Stomach (tissue), 8 donors: ENCODE measurements at regions not wholly inside any gene's neighbourhood (a gene's known extent, or its start where the extent isn't known, plus 50 kb on each side); places are given as distances from the start of the nearest gene placed in this dataset.

Source experiments
- DNase-seq, 2 donors: peaks; one replicate each; pipeline versions ENCODE4 v3.0.0 to v3.0.0-alpha.2; 2013 to 2019
- H3K27ac ChIP-seq, 5 donors: fragments of 200-600 bp in 4 of 5; sonication (generic) in 4 of 5; one replicate each; pipeline ENCODE4 v1.5.1; 2013 to 2019; ENCODE audit warnings: mild to moderate bottlenecking in 1 of 5, moderate library complexity in 1 of 5
- H3K27me3 ChIP-seq, 3 donors: fragments of 200-600 bp; sonication (generic); one replicate each; pipeline ENCODE4 v1.5.1; 2017 to 2019; ENCODE audit warnings: mixed run types in 1 of 3
- H3K36me3 ChIP-seq, 4 donors: fragments of 200-600 bp; sonication (generic); 1 replicate in 3 of 4; 2 replicates in 1 of 4; pipeline ENCODE4 v1.5.1; 2016 to 2019
- H3K4me1 ChIP-seq, 4 donors: fragments of 200-600 bp; sonication (generic); one replicate each; pipeline ENCODE4 v1.5.1; 2016 to 2019
- H3K4me3 ChIP-seq, 4 donors: fragments of 200-600 bp; sonication (generic) in 3 of 4; one replicate each; pipeline ENCODE4 v1.5.1; 2016 to 2019; ENCODE audit warnings: mild to moderate bottlenecking in 1 of 4
- H3K9me3 ChIP-seq, 4 donors: fragments of 200-600 bp; sonication (generic); one replicate each; pipeline ENCODE4 v1.5.1; 2016 to 2019
- EP300 ChIP-seq: sonication (generic); formaldehyde crosslinking; IDR thresholded peaks from one replicate; pipeline ENCODE4 v1.6.1; 2017; ENCODE audit warnings: antibody characterized with exemption
- POLR2A ChIP-seq, 4 donors: fragments of 450-650 bp; IDR thresholded peaks; one replicate each; pipeline ENCODE4 v1.6.1; 2016; ENCODE audit warnings: antibody characterized with exemption in 4 of 4, control low read depth in 2 of 4, mild to moderate bottlenecking in 1 of 4, moderate library complexity in 1 of 4
- POLR2AphosphoS5 ChIP-seq, 3 donors: sonication (generic); formaldehyde crosslinking; IDR thresholded peaks; one replicate each; pipeline ENCODE4 v1.6.1; 2016; ENCODE audit warnings: antibody characterized with exemption in 3 of 3
- WGBS, 5 donors: extraction: QIAGEN DNeasy Blood & Tissue Kit in 3 of 5; methylation state at CpG; one replicate each; pipeline versions ENCODE4 v1.1.5 to v1.1.7; 2013 to 2018; 5-methylcytosine and 5-hydroxymethylcytosine counted together
- intact Hi-C: fragments of 100-400 bp; cut with DNase I; formaldehyde crosslinking; loops from one replicate; pipeline ENCODE4 v1.15.1; 2023; ENCODE audit warnings: low total_unique reads
- TF ChIP-seq, protein P1 (sequence below), 7 experiments: fragments of 450-650 bp in 4 of 7; fragments of 200-600 bp in 3 of 7; sonication (generic) in 3 of 7; IDR thresholded peaks; one replicate each; pipeline ENCODE4 v1.5.1; 2016 to 2019; ENCODE audit warnings: antibody characterized with exemption in 7 of 7, control low read depth in 2 of 7, mild to moderate bottlenecking in 1 of 7
- donor health status: healthy with polysubstance abuse.
- donor health status: Bipolar disorder and iron deficiency.
- donor health status: healthy.

DNA sequence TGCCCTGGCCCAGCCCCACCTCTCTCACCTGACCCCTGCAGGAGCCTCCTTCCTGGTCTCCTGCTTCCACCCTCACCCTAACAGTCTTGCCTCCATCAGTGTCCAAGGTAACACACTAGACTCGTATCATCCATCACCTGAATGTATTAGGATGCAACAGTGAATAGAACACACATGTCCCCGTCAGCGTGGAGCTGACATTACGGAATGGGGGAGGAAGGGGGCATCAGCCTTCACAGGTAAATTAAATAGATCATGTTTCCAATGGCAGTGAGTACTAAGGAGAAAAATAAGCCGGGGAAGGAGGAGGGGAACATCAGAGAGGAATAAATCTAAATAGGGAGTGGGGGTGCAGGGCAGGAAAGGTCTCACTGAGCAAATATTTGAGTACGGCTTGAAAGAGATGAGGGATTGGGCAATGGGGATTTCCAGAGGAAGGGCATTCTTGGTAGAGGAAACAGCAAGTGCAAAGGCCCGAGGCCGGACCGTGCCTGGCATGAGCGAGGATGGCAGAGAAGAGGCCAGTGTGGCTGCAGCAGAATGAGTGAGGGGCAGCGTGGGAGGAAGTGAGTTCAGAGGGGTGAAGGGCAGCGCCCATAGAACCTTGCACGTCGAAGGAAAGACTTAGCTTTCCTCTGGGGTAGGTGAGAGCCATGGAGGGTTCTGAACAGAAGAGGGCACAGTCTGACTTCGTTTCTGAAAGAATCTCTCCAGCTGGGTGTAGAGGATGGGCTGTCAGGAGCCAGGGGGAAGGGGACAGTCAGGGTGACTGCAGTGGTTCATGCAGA, 110.1 kb upstream of the PTPN1 start:
- DNase-seq, result peak in 1 of 2 donors; percentile 71
- Histone ChIP-seq H3K9me3 (no peaks in the 10 kb centered on the region), H3K36me3 (no peaks in the 10 kb centered on the region), H3K27me3 (no peaks in the 10 kb centered on the region), H3K27ac (peak overlapping the region; percentile 37 to 88 (median 80)), H3K4me3 (peak overlapping the region in 1 of 4 donors; percentile 2), H3K4me1 (peaks cover 39 to 78% (median 56%) of the 10 kb centered on the region in 4 donors)
- TF ChIP-seq, protein P1, sequence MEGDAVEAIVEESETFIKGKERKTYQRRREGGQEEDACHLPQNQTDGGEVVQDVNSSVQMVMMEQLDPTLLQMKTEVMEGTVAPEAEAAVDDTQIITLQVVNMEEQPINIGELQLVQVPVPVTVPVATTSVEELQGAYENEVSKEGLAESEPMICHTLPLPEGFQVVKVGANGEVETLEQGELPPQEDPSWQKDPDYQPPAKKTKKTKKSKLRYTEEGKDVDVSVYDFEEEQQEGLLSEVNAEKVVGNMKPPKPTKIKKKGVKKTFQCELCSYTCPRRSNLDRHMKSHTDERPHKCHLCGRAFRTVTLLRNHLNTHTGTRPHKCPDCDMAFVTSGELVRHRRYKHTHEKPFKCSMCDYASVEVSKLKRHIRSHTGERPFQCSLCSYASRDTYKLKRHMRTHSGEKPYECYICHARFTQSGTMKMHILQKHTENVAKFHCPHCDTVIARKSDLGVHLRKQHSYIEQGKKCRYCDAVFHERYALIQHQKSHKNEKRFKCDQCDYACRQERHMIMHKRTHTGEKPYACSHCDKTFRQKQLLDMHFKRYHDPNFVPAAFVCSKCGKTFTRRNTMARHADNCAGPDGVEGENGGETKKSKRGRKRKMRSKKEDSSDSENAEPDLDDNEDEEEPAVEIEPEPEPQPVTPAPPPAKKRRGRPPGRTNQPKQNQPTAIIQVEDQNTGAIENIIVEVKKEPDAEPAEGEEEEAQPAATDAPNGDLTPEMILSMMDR (IDR thresholded peaks at IDR 0.05), result no peak
- no peak for TF ChIP-seq EP300
- TF ChIP-seq POLR2A (IDR thresholded peaks at IDR 0.05), result no peak
- no peak for TF ChIP-seq POLR2AphosphoS5 (IDR thresholded peaks at IDR 0.05)
- intact Hi-C loops, result loop anchor here (10.0 kb wide), 1 partner anchor 55 kb away; no protein-coding TSS in a partner anchor
- 46 to 59% (median 53%) methylated on average over 15 of the region's 15 CpGs for WGBS, 5 donors

DNA sequence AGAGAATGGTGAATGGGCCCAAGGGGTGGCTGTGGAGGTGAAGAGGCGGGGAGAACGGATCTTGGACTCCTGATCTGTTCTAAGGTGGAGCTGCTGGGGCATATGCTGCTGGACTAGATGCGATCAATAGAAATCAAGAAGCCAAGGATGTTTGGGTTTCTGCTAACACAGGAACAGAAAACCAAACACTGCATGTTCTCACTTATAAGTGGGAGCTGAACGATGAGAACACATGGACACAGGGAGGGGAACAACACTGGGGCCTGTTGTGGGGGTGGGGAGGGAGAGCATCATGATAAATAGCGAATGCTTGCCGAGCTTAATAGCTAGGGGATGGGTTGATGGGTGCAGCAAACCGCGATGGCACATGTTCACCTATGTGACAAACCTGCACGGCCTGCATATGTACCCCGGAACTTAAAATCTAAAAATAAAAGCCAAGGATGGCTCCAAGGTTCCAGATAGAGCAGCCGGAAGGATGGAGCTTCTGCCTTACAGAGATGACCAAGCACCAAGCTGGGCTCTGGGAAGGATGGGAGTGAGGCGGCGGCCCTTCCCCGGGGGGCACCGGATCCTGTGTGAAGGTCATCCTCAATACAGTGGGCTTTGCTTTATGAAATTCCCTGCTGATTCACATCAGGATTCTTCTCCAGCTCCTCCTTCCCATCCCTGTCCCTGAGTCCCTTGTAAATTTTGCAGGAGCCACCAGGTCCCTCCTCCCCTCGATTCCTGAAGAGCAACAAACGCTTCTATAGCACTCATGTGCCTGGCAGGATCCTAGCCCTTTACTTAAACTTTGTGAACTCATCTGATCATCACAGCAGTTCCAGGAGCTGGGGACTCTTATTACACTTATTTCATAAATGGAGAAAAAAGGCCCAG, 109.2 kb upstream of the PTPN1 start:
- Histone ChIP-seq H3K4me3 (no peak overlapping the region), H3K27me3 (no peaks in the 10 kb centered on the region), H3K36me3 (no peaks in the 10 kb centered on the region), H3K9me3 (no peaks in the 10 kb centered on the region), H3K27ac (peak overlapping the region in 4 of 5 donors; percentile 77 to 88 (median 82)), H3K4me1 (peaks cover 31 to 77% (median 49%) of the 10 kb centered on the region in 4 donors)
- DNase-seq, result no peak
- TF ChIP-seq POLR2AphosphoS5 (IDR thresholded peaks at IDR 0.05) (no peak), POLR2A (IDR thresholded peaks at IDR 0.05) (no peak), EP300 (no peak)
- TF ChIP-seq, protein P1 (IDR thresholded peaks at IDR 0.05), result no peak
- WGBS, 5 donors, result 83 to 89% (median 84%) methylated on average over 17 of the region's 17 CpGs
- intact Hi-C loops, result no loop called here

DNA sequence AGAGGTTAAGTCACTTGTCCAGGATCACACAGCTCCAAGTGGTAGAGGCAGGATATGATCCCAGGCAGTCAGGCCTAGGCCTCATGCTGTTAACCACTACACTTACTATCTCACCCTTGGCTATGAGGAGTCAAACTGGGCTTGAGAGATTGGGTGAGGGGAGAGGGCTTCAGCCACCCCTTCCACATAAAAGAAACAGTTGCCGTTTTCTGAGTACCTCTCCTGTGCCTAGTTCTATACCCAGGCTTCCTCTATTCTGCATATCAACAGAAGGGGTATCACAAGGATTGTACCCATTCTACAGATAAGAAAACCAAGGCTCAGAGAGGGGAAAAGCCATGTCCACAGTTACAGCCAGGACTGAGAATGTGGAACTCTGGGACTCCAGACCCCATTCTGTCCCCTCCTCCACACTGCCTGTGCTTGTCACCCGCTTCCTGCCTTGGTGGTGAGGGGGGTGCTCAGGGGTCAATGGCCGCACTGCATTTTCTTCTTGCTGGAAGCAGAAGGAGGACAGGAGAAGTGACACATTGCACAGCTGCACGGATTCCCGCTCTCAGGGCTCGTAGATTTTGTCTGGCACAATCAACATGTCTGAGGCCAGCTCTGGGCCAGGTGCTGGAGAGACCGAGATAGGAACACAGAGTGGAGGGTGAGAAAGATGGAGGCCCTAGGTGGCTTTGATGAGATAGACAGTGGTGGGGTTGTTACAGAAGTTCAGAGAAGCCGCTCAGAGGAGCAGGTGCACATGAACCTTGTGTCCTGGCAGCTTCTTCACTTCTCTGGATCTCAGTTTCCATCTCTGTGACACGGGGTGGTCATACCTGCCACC, 108.4 kb upstream of the PTPN1 start:
- Histone ChIP-seq H3K4me1 (peaks cover 31 to 70% (median 44%) of the 10 kb centered on the region in 4 donors), H3K27ac (peak overlapping the region in 3 of 5 donors; percentile 36 to 88 (median 84)), H3K36me3 (no peaks in the 10 kb centered on the region), H3K9me3 (no peaks in the 10 kb centered on the region), H3K27me3 (no peaks in the 10 kb centered on the region), H3K4me3 (no peak overlapping the region)
- intact Hi-C loops, result no loop called here
- TF ChIP-seq POLR2AphosphoS5 (IDR thresholded peaks at IDR 0.05) (no peak), EP300 (no peak), POLR2A (IDR thresholded peaks at IDR 0.05) (no peak)
- TF ChIP-seq, protein P1 (IDR thresholded peaks at IDR 0.05), result no peak
- no peak for DNase-seq
- WGBS, 5 donors, result 87 to 93% (median 89%) methylated on average over 9 of the region's 9 CpGs
